RWPE2 (cell line): ENCODE measurements at regions not wholly inside any gene's neighbourhood (a gene's known extent, or its start where the extent isn't known, plus 50 kb on each side); places are given as distances from the start of the nearest gene placed in this dataset.
A peak's percentile ranks its signal among the peaks of the same experiment; 100 is the strongest.

ENCODE experiments used
- ATAC-seq: fragments of 200-7000 bp; cut with Tn5 transposase; 3 replicates; pipeline ENCODE4 v1.9.1; 2021; ENCODE audit warnings: low read depth
- DNase-seq: peaks from one replicate; pipeline ENCODE4 v3.0.0-alpha.2; 2020; ENCODE audit warnings: low spot score
- H3K27ac ChIP-seq: fragments of 450-650 bp; 2 replicates; pipeline ENCODE4 v1.5.1; 2017; ENCODE audit warnings: mild to moderate bottlenecking; ENCODE audit not compliant: poor library complexity, severe bottlenecking
- H3K27me3 ChIP-seq: fragments of 250-450 bp; sonication (Bioruptor Pico); 2 replicates; pipeline ENCODE4 v1.5.1; 2021; ENCODE audit warnings: mild to moderate bottlenecking, moderate library complexity; ENCODE audit not compliant: insufficient read depth, poor library complexity, severe bottlenecking
- H3K36me3 ChIP-seq: fragments of 250-450 bp; sonication (Bioruptor Pico); 2 replicates; pipeline ENCODE4 v1.5.1; 2020; ENCODE audit warnings: low read depth, mild to moderate bottlenecking, moderate library complexity
- H3K4me1 ChIP-seq: fragments of 250-450 bp; sonication (Bioruptor Pico); 2 replicates; pipeline ENCODE4 v1.5.1; 2021; ENCODE audit warnings: mild to moderate bottlenecking, moderate library complexity; ENCODE audit not compliant: insufficient read depth, poor library complexity, severe bottlenecking
- H3K4me3 ChIP-seq: fragments of 250-450 bp; sonication (Bioruptor Pico); 2 replicates; pipeline ENCODE4 v1.5.1; 2021; ENCODE audit warnings: mild to moderate bottlenecking, moderate library complexity; ENCODE audit not compliant: severe bottlenecking
- H3K9me3 ChIP-seq: fragments of 250-450 bp; sonication (Bioruptor Pico); 2 replicates; pipeline ENCODE4 v1.5.1; 2021; ENCODE audit warnings: mild to moderate bottlenecking, moderate library complexity; ENCODE audit not compliant: severe bottlenecking
- TF ChIP-seq, protein P1 (sequence below): fragments of 450-650 bp; IDR thresholded peaks from one replicate; pipeline ENCODE4 v1.5.1; 2017; ENCODE audit warnings: mild to moderate bottlenecking, moderate library complexity; ENCODE audit not compliant: poor library complexity, severe bottlenecking

DNA sequence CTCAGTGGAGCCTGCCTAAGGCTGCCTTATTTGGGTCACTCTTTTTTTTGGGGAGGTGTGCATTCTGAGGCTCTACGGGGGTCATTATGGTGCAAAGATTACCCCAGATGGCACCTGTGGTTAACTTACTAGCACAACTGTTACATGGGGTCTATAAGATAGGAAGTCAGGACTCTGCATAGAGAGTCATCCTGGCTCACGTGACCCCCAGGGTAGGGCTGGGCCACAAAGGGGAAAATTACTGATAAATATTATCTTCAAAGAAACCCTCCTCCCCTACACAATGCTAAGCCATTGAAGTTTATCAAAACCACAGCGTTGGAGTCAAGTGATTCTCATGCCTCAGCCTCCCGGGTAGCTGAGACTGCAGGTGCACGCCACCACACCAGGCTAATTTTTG, 397.1 kb downstream of the MN1 start:
- Histone ChIP-seq H3K27ac (no peak overlapping the region), H3K36me3 (no peaks in the 10 kb centered on the region), H3K4me1 (no peaks in the 10 kb centered on the region), H3K27me3 (peaks cover 4% of the 10 kb centered on the region), H3K4me3 (no peak overlapping the region), H3K9me3 (no peaks in the 10 kb centered on the region)
- TF ChIP-seq, protein P1, sequence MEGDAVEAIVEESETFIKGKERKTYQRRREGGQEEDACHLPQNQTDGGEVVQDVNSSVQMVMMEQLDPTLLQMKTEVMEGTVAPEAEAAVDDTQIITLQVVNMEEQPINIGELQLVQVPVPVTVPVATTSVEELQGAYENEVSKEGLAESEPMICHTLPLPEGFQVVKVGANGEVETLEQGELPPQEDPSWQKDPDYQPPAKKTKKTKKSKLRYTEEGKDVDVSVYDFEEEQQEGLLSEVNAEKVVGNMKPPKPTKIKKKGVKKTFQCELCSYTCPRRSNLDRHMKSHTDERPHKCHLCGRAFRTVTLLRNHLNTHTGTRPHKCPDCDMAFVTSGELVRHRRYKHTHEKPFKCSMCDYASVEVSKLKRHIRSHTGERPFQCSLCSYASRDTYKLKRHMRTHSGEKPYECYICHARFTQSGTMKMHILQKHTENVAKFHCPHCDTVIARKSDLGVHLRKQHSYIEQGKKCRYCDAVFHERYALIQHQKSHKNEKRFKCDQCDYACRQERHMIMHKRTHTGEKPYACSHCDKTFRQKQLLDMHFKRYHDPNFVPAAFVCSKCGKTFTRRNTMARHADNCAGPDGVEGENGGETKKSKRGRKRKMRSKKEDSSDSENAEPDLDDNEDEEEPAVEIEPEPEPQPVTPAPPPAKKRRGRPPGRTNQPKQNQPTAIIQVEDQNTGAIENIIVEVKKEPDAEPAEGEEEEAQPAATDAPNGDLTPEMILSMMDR = no peak
- ATAC-seq (no peak), DNase-seq (no peak)

GRCh38 chr22:27405672-27406388, 395.7 kb downstream of the MN1 start:
- ATAC-seq (peak; percentile 82), DNase-seq (no peak)
- no peak overlapping the region for H3K4me3 ChIP-seq
- no peak overlapping the region for H3K27ac ChIP-seq
- H3K27me3 ChIP-seq = no peaks in the 10 kb centered on the region
- TF ChIP-seq, protein P1 = peak; percentile 93
- H3K4me1 ChIP-seq = no peaks in the 10 kb centered on the region
- no peaks in the 10 kb centered on the region for H3K36me3 ChIP-seq
- no peaks in the 10 kb centered on the region for H3K9me3 ChIP-seq

DNA sequence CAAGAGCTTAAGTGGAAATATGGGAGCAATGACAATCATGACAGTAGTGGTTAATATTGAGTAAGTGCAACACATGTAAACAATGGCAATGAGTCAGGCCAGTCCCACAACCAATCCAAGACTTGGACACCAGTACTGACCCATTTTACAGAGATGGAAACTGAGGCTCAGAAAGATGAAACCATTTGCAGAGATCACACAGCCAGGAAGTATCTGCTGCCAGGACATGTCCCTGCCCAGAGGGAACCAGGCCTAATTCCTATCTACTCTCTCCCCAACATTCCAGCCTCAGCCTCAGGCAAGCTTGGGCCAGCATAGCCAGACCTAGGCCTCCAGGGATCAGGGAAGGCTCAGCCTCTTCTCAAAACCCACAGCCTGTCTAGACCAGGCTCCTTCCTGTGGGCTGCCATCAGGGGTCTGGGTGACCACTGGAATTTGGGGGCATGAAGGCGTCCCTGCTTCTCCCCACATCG, 395.1 kb downstream of the MN1 start:
- ATAC-seq (no peak), DNase-seq (no peak)
- no peak overlapping the region for H3K4me3 ChIP-seq
- H3K36me3 ChIP-seq = no peaks in the 10 kb centered on the region
- no peaks in the 10 kb centered on the region for H3K4me1 ChIP-seq
- TF ChIP-seq, protein P1 = no peak
- no peaks in the 10 kb centered on the region for H3K9me3 ChIP-seq
- H3K27me3 ChIP-seq = no peaks in the 10 kb centered on the region
- peak overlapping the region; percentile 6 for H3K27ac ChIP-seq

- H3K36me3 ChIP-seq = no peaks in the 10 kb centered on the region
- H3K4me1 ChIP-seq = no peaks in the 10 kb centered on the region
- DNase-seq = no peak
- no peak for ATAC-seq
- TF ChIP-seq, protein P1 = no peak
- no peak overlapping the region for H3K4me3 ChIP-seq
- no peaks in the 10 kb centered on the region for H3K9me3 ChIP-seq
- no peaks in the 10 kb centered on the region for H3K27me3 ChIP-seq
- H3K27ac ChIP-seq = peak overlapping the region; percentile 6
Measured at GRCh38 chr22:27407369-27407985, 394.1 kb downstream of the MN1 start.

DNA sequence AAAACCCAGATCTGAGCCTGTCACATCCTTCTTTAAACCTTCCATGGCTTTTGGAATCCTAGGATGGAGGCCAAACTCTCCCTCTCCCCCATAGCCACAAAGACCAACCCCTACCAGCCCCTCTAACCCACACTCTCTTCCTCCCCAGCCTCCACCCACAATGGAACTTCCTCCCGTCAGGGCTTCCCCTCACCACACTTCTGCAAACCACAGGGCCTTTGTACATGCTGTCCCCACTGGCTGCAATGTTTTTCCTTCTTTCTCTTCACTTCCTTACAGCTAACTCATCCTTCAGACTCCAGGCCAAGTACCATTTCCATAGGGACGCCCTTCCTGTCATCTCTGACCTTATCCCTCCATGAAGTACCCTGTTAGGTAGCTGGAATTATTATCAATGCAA, 393.5 kb downstream of the MN1 start:
- TF ChIP-seq, protein P1 = no peak
- Histone ChIP-seq H3K4me3 (no peak overlapping the region), H3K27me3 (no peaks in the 10 kb centered on the region), H3K27ac (no peak overlapping the region), H3K36me3 (no peaks in the 10 kb centered on the region), H3K4me1 (no peaks in the 10 kb centered on the region), H3K9me3 (no peaks in the 10 kb centered on the region)
- no peak for DNase-seq
- no peak for ATAC-seq
